Endothelial cell of umbilical vein (primary cell): ENCODE measurements at regions not wholly inside any gene's neighbourhood (a gene's known extent, or its start where the extent isn't known, plus 50 kb on each side); places are given as distances from the start of the nearest gene placed in this dataset.

Experiments
- BruUV-seq: library from RNA; stranded (reverse); fragments of 400-500 nt; replicated peaks from 2 replicates; lab custom pipeline; 2021; lab: Mats Ljungman, UMichigan
- CTCF ChIA-PET: fragments of 300-600, 350-600 bp; sonication (Branson Sonifier 250); formaldehyde crosslinking; loops from one replicate; lab custom pipeline; 2021; ENCODE audit warnings: antibody characterized with exemption, inconsistent platforms; lab: Charles Lee
- POLR2A ChIA-PET: fragments of 300-600, 350-600 bp; sonication (Branson Sonifier 250); formaldehyde crosslinking; loops from one replicate; lab custom pipeline; 2021; ENCODE audit warnings: antibody characterized with exemption, inconsistent platforms; lab: Charles Lee
- DNase-seq: peaks from one replicate; pipeline ENCODE4 v3.0.0-alpha.2; 2011; ENCODE audit warnings: low read depth, low spot score
- FAIRE-seq: peaks from 2 replicates; lab custom pipeline; 2011; peaks lifted over from hg19 to GRCh38; lab: Jason Lieb, UNC
- H2AFZ ChIP-seq: 2 replicates; pipeline ENCODE4 v1.6.0; 2012; ENCODE audit warnings: low read depth, low read length, control low read depth, inconsistent platforms
- H3K27ac ChIP-seq: 2 replicates; pipeline ENCODE4 v1.5.1; 2011; ENCODE audit warnings: low read depth, mild to moderate bottlenecking, control low read depth, low read length, moderate library complexity; ENCODE audit not compliant: insufficient read depth
- H3K27me3 ChIP-seq, 2 experiments: 2 replicates each; pipeline versions ENCODE4 v1.6.0 to v1.6.1; 2011; ENCODE audit warnings: low read length in 2 of 2, mixed read lengths in 1 of 2; ENCODE audit not compliant: control insufficient read depth in 2 of 2, insufficient read depth in 2 of 2
- H3K36me3 ChIP-seq, 2 experiments: 2 replicates in 1 of 2; 3 replicates in 1 of 2; pipeline ENCODE4 v1.5.1; 2011; ENCODE audit warnings: low read length in 2 of 2, mild to moderate bottlenecking in 1 of 2, moderate library complexity in 1 of 2; ENCODE audit not compliant: control insufficient read depth in 2 of 2, insufficient read depth in 2 of 2; ENCODE audit errors: extremely low read depth in 1 of 2
- H3K4me1 ChIP-seq: 3 replicates; pipeline ENCODE4 v1.5.1; 2011; ENCODE audit warnings: mild to moderate bottlenecking, low read length; ENCODE audit not compliant: control insufficient read depth, insufficient read depth; ENCODE audit errors: extremely low read depth
- H3K4me2 ChIP-seq: 2 replicates; pipeline ENCODE4 v1.6.1; 2011; ENCODE audit warnings: low read length, control low read depth, mixed read lengths; ENCODE audit not compliant: insufficient read depth
- H3K4me3 ChIP-seq, 3 experiments: fragments of 200-600 bp in 1 of 3; sonication (generic), shearing (Covaris generic) in 1 of 3; replicated peaks in 1 of 3; 2 replicates each; pipeline ENCODE4 v1.5.1; 2011 to 2016; ENCODE audit warnings: control low read depth in 3 of 3, low read length in 3 of 3, mild to moderate bottlenecking in 2 of 3, inconsistent platforms in 1 of 3, low read depth in 1 of 3, moderate library complexity in 1 of 3; ENCODE audit not compliant: insufficient read depth in 1 of 3
- H3K79me2 ChIP-seq: 2 replicates; pipeline ENCODE4 v1.6.0; 2012; ENCODE audit warnings: low read length, inconsistent platforms; ENCODE audit not compliant: control insufficient read depth, insufficient read depth
- H3K9ac ChIP-seq: replicated peaks from 2 replicates; pipeline ENCODE3; 2011; ENCODE audit warnings: low read length, control low read depth; ENCODE audit not compliant: insufficient read depth; ENCODE audit errors: extremely low read depth
- H3K9me1 ChIP-seq: replicated peaks from 3 replicates; pipeline ENCODE4 v1.6.0; 2011; ENCODE audit warnings: mild to moderate bottlenecking, low read length; ENCODE audit not compliant: control insufficient read depth, insufficient read depth; ENCODE audit errors: extremely low read depth
- H3K9me3 ChIP-seq: replicated peaks from 2 replicates; pipeline ENCODE4 v1.5.1; 2012; ENCODE audit warnings: low read length, inconsistent platforms; ENCODE audit not compliant: control insufficient read depth, insufficient read depth
- H4K20me1 ChIP-seq: replicated peaks from 2 replicates; pipeline ENCODE3; 2011; ENCODE audit warnings: mild to moderate bottlenecking, low read length; ENCODE audit not compliant: control insufficient read depth, insufficient read depth; ENCODE audit errors: extremely low read depth
- CTCF ChIP-seq, 2 donors: IDR thresholded peaks; 1 replicate in 1 of 2; 2 replicates in 1 of 2; pipeline ENCODE4 v1.5.1; 2011; ENCODE audit warnings: low read length in 2 of 2, mild to moderate bottlenecking in 2 of 2, moderate library complexity in 2 of 2, control low read depth in 1 of 2, inconsistent platforms in 1 of 2, low read depth in 1 of 2; ENCODE audit not compliant: insufficient read depth in 1 of 2; ENCODE audit errors: extremely low read depth in 1 of 2
- EZH2 ChIP-seq: IDR thresholded peaks from 2 replicates; pipeline ENCODE4 v1.6.1; 2012; ENCODE audit warnings: borderline replicate concordance, low read depth, mild to moderate bottlenecking, moderate library complexity, low read length, inconsistent platforms; ENCODE audit not compliant: severe bottlenecking
- FOS ChIP-seq: IDR thresholded peaks from 2 replicates; pipeline ENCODE4 v1.6.1; 2011; ENCODE audit warnings: mild to moderate bottlenecking, low read length, moderate library complexity, borderline replicate concordance; ENCODE audit not compliant: insufficient read depth
- GATA2 ChIP-seq: IDR thresholded peaks from 2 replicates; pipeline ENCODE4 v1.7.0; 2011; ENCODE audit warnings: low read depth, mild to moderate bottlenecking, moderate library complexity, mixed read lengths, low read length; ENCODE audit not compliant: insufficient read length, insufficient read depth
- MAX ChIP-seq: IDR thresholded peaks from 2 replicates; pipeline ENCODE4 v1.6.1; 2011; ENCODE audit not compliant: insufficient read depth, insufficient read length
- POLR2A ChIP-seq: IDR thresholded peaks from 2 replicates; pipeline ENCODE4 v1.6.1; 2012; ENCODE audit warnings: low read depth, mild to moderate bottlenecking, control low read depth, low read length
- POLR2AphosphoS5 ChIP-seq: IDR thresholded peaks from 2 replicates; pipeline ENCODE4 v1.6.1; 2012; ENCODE audit warnings: low read depth, mild to moderate bottlenecking, control low read depth, low read length, moderate library complexity; ENCODE audit not compliant: insufficient read depth
- dilution Hi-C: fragments of 300-500 bp; cut with MboI; formaldehyde crosslinking; loops from one replicate; pipeline ENCODE4 v1.15.0; 2019; ENCODE audit warnings: low sequenced_read_pairs; ENCODE audit not compliant: extremely low pct_ligation_motif_present
- intact Hi-C: fragments of 100-400 bp; cut with micrococcal nuclease; formaldehyde crosslinking; loops from one replicate; pipeline ENCODE4 v1.10.0; 2022

GRCh38 chr10:65581426-65582026, 1344.3 kb upstream of the LRRTM3 start:
- H3K9me1 ChIP-seq, result no peaks in the 10 kb centered on the region
- ChIA-PET CTCF (no interaction called here), POLR2A (no interaction called here)
- H3K27ac ChIP-seq, result no peak overlapping the region
- peaks cover 3% of the 10 kb centered on the region for H3K9me3 ChIP-seq
- H3K4me1 ChIP-seq, result no peaks in the 10 kb centered on the region
- H2AFZ ChIP-seq, result no peak overlapping the region
- intact Hi-C loops (no loop called here), dilution Hi-C loops (no loop called here)
- no peak for DNase-seq
- no peak overlapping the region for H3K4me2 ChIP-seq
- no peaks in the 10 kb centered on the region for H3K79me2 ChIP-seq
- no peaks in the 10 kb centered on the region for H3K36me3 ChIP-seq
- H3K27me3 ChIP-seq, result no peaks in the 10 kb centered on the region
- H3K4me3 ChIP-seq, result no peak overlapping the region
- no peak overlapping the region for H3K9ac ChIP-seq
- no peak for FAIRE-seq
- BruUV-seq, result no TSS peak
- no peaks in the 10 kb centered on the region for H4K20me1 ChIP-seq
- TF ChIP-seq EZH2 (no peak), CTCF (IDR thresholded peaks at IDR 0.05; ENCODE audit: extremely low read depth in 1 of 2, insufficient read depth in 1 of 2, low read depth in 1 of 2, low read length in 2 of 2) (no peak), POLR2A (no peak), MAX (no peak), POLR2AphosphoS5 (no peak), GATA2 (no peak), FOS (no peak)
